GM12873 (cell line): ENCODE measurements at regions not wholly inside any gene's neighbourhood (a gene's known extent, or its start where the extent isn't known, plus 50 kb on each side); places are given as distances from the start of the nearest gene placed in this dataset.

Source experiments
- CTCF ChIP-seq: IDR thresholded peaks from 2 replicates; pipeline ENCODE4 v1.5.1; 2012; ENCODE audit warnings: low read depth, mild to moderate bottlenecking, moderate library complexity, low read length, control low read depth; ENCODE audit not compliant: insufficient read depth; ENCODE audit errors: missing control alignments

- TF ChIP-seq CTCF: no peak
These were observed 568.5 kb downstream of the UTRN start for GRCh38 chr6:144853603-144854002.

- TF ChIP-seq CTCF: no peak
These were observed 569.5 kb downstream of the UTRN start for GRCh38 chr6:144854654-144855053.

- no peak for TF ChIP-seq CTCF
These were observed 570.2 kb downstream of the UTRN start for GRCh38 chr6:144855375-144855774.

GRCh38 chr6:144855812-144856531, 570.8 kb downstream of the UTRN start:
- TF ChIP-seq CTCF: no peak

- no peak for TF ChIP-seq CTCF
These were observed 571.5 kb downstream of the UTRN start for GRCh38 chr6:144856622-144857021.

GRCh38 chr6:144857086-144857485, 572.0 kb downstream of the UTRN start:
- TF ChIP-seq CTCF: no peak

- TF ChIP-seq CTCF: no peak
These were observed 577.6 kb downstream of the UTRN start for GRCh38 chr6:144862769-144863168.

GRCh38 chr6:144867761-144868160, 582.6 kb downstream of the UTRN start:
- no peak for TF ChIP-seq CTCF
